Nephron (organoid): ENCODE measurements at regions not wholly inside any gene's neighbourhood (a gene's known extent, or its start where the extent isn't known, plus 50 kb on each side); places are given as distances from the start of the nearest gene placed in this dataset.

Source experiments
- H3K27ac Mint-ChIP-seq, 3 experiments: 2 replicates each; pipeline ENCODE4 v1.8.0; 2020; ENCODE audit warnings: mixed read lengths in 3 of 3, mild to moderate bottlenecking in 2 of 3, moderate library complexity in 1 of 3
- H3K27me3 Mint-ChIP-seq: 2 replicates; pipeline ENCODE4 v1.8.0; 2021; ENCODE audit warnings: low read depth, mild to moderate bottlenecking, moderate library complexity, mixed read lengths
- H3K36me3 Mint-ChIP-seq: 2 replicates; pipeline ENCODE4 v1.8.0; 2020; ENCODE audit warnings: low read depth, mixed read lengths
- H3K4me1 Mint-ChIP-seq: 2 replicates; pipeline ENCODE4 v1.8.0; 2020; ENCODE audit warnings: mixed read lengths
- H3K4me3 Mint-ChIP-seq, 3 experiments: 2 replicates each; pipeline ENCODE4 v1.8.0; 2020; ENCODE audit warnings: mild to moderate bottlenecking in 3 of 3, mixed read lengths in 3 of 3, moderate library complexity in 2 of 3
- H3K9me3 Mint-ChIP-seq: 2 replicates; pipeline ENCODE4 v1.8.0; 2020; ENCODE audit warnings: mixed read lengths
- TF ChIP-seq, protein P1 (sequence below), 3 experiments: fragments of 200-600 bp; sonication (generic); IDR thresholded peaks; one replicate each; pipeline ENCODE4 v1.5.0; 2021; ENCODE audit warnings: antibody characterized with exemption in 3 of 3; ENCODE audit not compliant: unreplicated experiment in 3 of 3

DNA sequence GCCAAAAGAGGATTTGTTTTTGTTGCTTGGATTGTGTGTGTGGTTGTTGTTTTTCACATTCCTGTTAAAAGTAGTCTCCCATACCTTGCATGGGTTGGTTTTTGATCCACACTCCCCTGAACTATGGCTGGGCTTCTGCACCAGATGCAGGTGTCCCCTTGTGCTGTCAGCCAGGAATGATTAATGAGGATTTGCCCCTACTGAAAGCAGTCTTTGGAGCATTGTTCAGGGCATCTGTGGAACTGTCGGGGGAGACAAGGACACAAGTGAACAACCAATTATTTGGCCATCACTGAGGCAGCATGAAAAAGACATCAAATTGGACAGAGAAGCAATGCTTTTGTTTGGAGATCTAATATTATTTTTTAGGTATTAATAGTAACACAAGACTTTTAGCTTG is 373.2 kb upstream of the MMS22L start:
- H3K27ac Mint-ChIP-seq: no peak overlapping the region
- H3K4me3 Mint-ChIP-seq: no peak overlapping the region
- H3K9me3 Mint-ChIP-seq: no peaks in the 10 kb centered on the region
- no peaks in the 10 kb centered on the region for H3K4me1 Mint-ChIP-seq
- H3K36me3 Mint-ChIP-seq: no peaks in the 10 kb centered on the region
- H3K27me3 Mint-ChIP-seq: no peaks in the 10 kb centered on the region
- TF ChIP-seq, protein P1, sequence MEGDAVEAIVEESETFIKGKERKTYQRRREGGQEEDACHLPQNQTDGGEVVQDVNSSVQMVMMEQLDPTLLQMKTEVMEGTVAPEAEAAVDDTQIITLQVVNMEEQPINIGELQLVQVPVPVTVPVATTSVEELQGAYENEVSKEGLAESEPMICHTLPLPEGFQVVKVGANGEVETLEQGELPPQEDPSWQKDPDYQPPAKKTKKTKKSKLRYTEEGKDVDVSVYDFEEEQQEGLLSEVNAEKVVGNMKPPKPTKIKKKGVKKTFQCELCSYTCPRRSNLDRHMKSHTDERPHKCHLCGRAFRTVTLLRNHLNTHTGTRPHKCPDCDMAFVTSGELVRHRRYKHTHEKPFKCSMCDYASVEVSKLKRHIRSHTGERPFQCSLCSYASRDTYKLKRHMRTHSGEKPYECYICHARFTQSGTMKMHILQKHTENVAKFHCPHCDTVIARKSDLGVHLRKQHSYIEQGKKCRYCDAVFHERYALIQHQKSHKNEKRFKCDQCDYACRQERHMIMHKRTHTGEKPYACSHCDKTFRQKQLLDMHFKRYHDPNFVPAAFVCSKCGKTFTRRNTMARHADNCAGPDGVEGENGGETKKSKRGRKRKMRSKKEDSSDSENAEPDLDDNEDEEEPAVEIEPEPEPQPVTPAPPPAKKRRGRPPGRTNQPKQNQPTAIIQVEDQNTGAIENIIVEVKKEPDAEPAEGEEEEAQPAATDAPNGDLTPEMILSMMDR (IDR thresholded peaks at IDR 0.05; ENCODE audit: unreplicated experiment in 3 of 3): no peak

DNA sequence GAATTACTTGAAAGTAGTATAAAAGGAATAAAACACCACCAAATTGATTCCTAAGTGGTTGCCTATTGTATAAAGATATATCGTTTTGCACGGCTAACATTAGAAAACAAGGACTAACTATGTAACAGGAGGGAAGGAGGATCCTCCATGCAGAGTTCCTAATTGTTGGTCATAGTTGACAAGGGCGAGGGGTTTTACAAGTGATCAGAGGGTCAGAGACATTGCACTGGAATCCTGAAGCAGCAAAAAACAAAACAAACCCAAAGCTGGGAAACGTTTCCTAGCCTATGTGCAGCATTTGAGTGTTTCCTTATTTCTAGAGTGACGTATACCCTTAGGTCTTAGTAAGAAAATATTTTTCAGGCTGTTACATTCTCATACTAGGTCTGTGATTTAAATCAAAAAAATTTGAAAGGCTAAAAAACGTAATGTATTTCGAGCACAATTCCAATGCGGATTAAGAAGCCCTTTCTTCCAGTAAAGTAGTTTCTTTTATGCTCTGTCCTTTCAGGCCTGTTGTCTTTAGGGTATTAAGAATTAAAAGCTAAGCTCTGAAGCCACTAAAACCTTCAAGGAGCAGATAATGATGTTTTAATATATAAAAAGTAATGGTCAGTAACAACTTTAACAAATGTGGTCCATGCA is 373.8 kb upstream of the MMS22L start:
- no peaks in the 10 kb centered on the region for H3K27me3 Mint-ChIP-seq
- TF ChIP-seq, protein P1 (IDR thresholded peaks at IDR 0.05; ENCODE audit: unreplicated experiment in 3 of 3): no peak

DNA sequence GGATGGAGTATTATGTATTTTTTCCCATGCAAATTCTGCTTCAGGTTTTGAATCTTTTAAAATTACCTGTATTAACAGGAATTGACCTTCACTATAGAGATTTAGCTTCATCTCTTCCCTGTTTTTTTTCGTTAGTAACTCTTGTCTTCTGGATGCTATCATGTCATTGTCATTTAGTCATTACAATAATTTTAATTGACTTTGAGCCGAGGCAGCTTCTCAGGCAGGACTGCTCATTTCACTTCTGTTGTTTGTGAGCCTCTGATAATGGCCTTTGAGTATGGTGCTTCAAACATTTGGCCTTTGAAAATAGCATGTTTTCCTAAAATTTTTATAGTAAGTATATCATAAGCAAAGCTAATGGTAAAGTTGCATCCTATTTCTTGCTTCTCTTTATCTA is 375.1 kb upstream of the MMS22L start:
- no peak overlapping the region for H3K27ac Mint-ChIP-seq
- no peak overlapping the region for H3K4me3 Mint-ChIP-seq
- no peaks in the 10 kb centered on the region for H3K9me3 Mint-ChIP-seq
- TF ChIP-seq, protein P1 (IDR thresholded peaks at IDR 0.05; ENCODE audit: unreplicated experiment in 3 of 3): no peak
- H3K4me1 Mint-ChIP-seq: no peaks in the 10 kb centered on the region
- H3K36me3 Mint-ChIP-seq: no peaks in the 10 kb centered on the region
- H3K27me3 Mint-ChIP-seq: no peaks in the 10 kb centered on the region

More for the DNA sequence above, 373.8 kb upstream of the MMS22L start:
- Mint-ChIP-seq H3K27ac (no peak overlapping the region), H3K4me3 (no peak overlapping the region), H3K4me1 (no peaks in the 10 kb centered on the region), H3K36me3 (no peaks in the 10 kb centered on the region), H3K9me3 (no peaks in the 10 kb centered on the region)

DNA sequence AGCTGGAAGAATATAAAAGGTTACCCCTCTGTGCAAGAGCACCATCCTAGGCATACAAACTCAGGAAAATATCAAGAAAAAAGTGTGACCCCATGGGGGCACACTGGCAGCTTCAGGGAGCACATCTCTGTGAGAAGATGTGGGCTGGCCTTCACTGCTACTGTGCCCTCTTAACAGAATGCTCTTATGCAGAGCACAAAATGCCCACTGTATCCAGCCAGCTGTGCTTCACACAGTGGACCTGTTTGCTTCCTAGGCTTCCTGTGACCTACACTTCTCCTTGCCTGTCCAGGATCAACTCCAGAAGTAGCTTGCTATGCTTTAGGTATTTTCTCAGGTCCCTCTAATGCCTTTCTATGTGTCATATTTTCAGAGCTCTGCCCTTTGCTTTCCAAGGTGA is 380.2 kb upstream of the MMS22L start:
- Mint-ChIP-seq H3K4me3 (no peak overlapping the region), H3K27ac (no peak overlapping the region), H3K4me1 (no peaks in the 10 kb centered on the region), H3K36me3 (no peaks in the 10 kb centered on the region), H3K27me3 (no peaks in the 10 kb centered on the region), H3K9me3 (no peaks in the 10 kb centered on the region)
- TF ChIP-seq, protein P1 (IDR thresholded peaks at IDR 0.05; ENCODE audit: unreplicated experiment in 3 of 3): no peak

DNA sequence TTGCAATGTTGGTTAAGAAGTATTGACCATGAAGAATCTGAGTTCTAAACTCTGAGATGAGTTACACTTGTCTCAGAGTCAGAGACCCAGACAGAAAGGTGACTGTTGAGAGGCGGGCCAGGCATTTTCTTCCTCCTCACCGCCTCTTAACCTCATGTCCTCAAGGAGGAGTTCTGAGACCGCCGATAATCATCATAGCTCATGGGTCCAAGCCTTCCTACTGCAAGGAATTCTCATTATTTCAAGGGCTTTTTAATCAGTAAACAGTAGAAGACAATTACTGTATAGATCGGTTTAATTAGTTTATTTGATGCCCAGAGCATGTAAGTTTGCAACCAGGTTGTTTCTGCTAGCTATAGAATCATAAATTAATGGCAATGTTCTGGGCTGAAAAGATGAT is 382.4 kb upstream of the MMS22L start:
- TF ChIP-seq, protein P1 (IDR thresholded peaks at IDR 0.05; ENCODE audit: unreplicated experiment in 3 of 3): no peak
- Mint-ChIP-seq H3K4me3 (no peak overlapping the region), H3K4me1 (no peaks in the 10 kb centered on the region), H3K36me3 (no peaks in the 10 kb centered on the region), H3K27me3 (no peaks in the 10 kb centered on the region), H3K9me3 (no peaks in the 10 kb centered on the region), H3K27ac (no peak overlapping the region)

DNA sequence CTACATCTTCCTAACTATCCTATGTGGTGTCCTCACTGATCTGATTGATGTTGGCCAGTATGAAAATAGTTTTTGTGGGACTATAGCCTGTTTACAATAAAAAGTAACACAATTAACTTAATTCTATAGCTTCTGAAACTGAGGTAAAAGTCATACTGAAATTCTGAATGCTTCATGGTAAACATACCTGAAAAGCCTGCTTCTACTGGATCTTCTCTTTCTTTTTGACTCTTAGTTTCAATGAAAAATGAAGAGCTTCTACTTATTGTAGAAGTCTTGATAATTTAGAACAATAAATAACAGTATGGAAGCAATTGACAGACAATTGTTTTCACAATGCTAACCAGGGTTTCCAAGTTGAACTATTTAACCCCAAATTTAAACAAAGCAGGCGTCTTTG is 383.9 kb upstream of the MMS22L start:
- H3K9me3 Mint-ChIP-seq: no peaks in the 10 kb centered on the region
- no peaks in the 10 kb centered on the region for H3K36me3 Mint-ChIP-seq
- TF ChIP-seq, protein P1 (IDR thresholded peaks at IDR 0.05; ENCODE audit: unreplicated experiment in 3 of 3): no peak
- no peaks in the 10 kb centered on the region for H3K27me3 Mint-ChIP-seq
- H3K27ac Mint-ChIP-seq: no peak overlapping the region
- no peak overlapping the region for H3K4me3 Mint-ChIP-seq
- no peaks in the 10 kb centered on the region for H3K4me1 Mint-ChIP-seq
